H1 (cell line): ENCODE measurements at regions not wholly inside any gene's neighbourhood (a gene's known extent, or its start where the extent isn't known, plus 50 kb on each side); places are given as distances from the start of the nearest gene placed in this dataset.

Source experiments
- CTCF ChIA-PET: fragments of 300-600 bp; sonication (Branson Sonifier 250); formaldehyde crosslinking; loops from one replicate; lab custom pipeline; 2021; ENCODE audit not compliant: partially characterized antibody; lab: Charles Lee
- POLR2A ChIA-PET: fragments of 300-600 bp; sonication (Branson Sonifier 250); formaldehyde crosslinking; loops from one replicate; lab custom pipeline; 2021; ENCODE audit warnings: inconsistent platforms; ENCODE audit not compliant: partially characterized antibody; lab: Charles Lee
- DNase-seq, 2 experiments: peaks; one replicate each; pipeline versions ENCODE4 v3.0.0 to v3.0.0-alpha.2; 2010 to 2022; ENCODE audit warnings: low spot score in 2 of 2, low read depth in 1 of 2, mixed read lengths in 1 of 2
- FAIRE-seq: peaks from 2 replicates; lab custom pipeline; 2011; peaks lifted over from hg19 to GRCh38; lab: Jason Lieb, UNC
- H2AFZ ChIP-seq: 2 replicates; pipeline ENCODE4 v1.8.1; 2012; ENCODE audit warnings: low read length, inconsistent platforms
- H2AK5ac ChIP-seq: 2 replicates; pipeline ENCODE4 v1.6.1; 2013; ENCODE audit warnings: low read depth, low read length
- H2BK120ac ChIP-seq: replicated peaks from 2 replicates; pipeline ENCODE3; 2013; ENCODE audit warnings: low read depth, low read length, inconsistent platforms
- H2BK12ac ChIP-seq: 2 replicates; pipeline ENCODE4 v1.6.1; 2013; ENCODE audit warnings: low read depth, low read length
- H2BK15ac ChIP-seq: 2 replicates; pipeline ENCODE4 v1.6.1; 2013; ENCODE audit warnings: low read length
- H2BK20ac ChIP-seq: 2 replicates; pipeline ENCODE4 v1.6.1; 2013; ENCODE audit warnings: low read length
- H2BK5ac ChIP-seq: 2 replicates; pipeline ENCODE4 v1.6.1; 2013; ENCODE audit warnings: low read depth, low read length
- H3K14ac ChIP-seq: 2 replicates; pipeline ENCODE4 v1.6.1; 2013; ENCODE audit warnings: inconsistent platforms; ENCODE audit not compliant: insufficient read length
- H3K18ac ChIP-seq: 2 replicates; pipeline ENCODE4 v1.6.1; 2013; ENCODE audit warnings: low read length; ENCODE audit errors: extremely low read depth
- H3K23ac ChIP-seq: 2 replicates; pipeline ENCODE4 v1.6.1; 2013; ENCODE audit warnings: inconsistent platforms; ENCODE audit not compliant: insufficient read length
- H3K23me2 ChIP-seq: 2 replicates; pipeline ENCODE4 v1.6.1; 2013; ENCODE audit warnings: low read depth, low read length
- H3K27ac ChIP-seq: 2 replicates; pipeline ENCODE4 v1.6.1; 2011; ENCODE audit warnings: low read depth, low read length, inconsistent platforms
- H3K27me3 ChIP-seq, 4 experiments: replicated peaks in 1 of 4; 1 replicate in 1 of 4; 2 replicates in 3 of 4; pipeline versions ENCODE4 v1.6.1 to v1.8.1; 2011 to 2013; ENCODE audit warnings: low read length in 3 of 4, mild to moderate bottlenecking in 3 of 4, inconsistent platforms in 2 of 4, mixed read lengths in 2 of 4, moderate library complexity in 1 of 4; ENCODE audit not compliant: control insufficient read depth in 3 of 4, insufficient read depth in 3 of 4; ENCODE audit errors: extremely low read depth in 1 of 4
- H3K36me3 ChIP-seq, 4 experiments: 2 replicates each; pipeline versions ENCODE4 v1.6.1 to v1.8.1; 2011 to 2013; ENCODE audit warnings: mild to moderate bottlenecking in 4 of 4, low read length in 3 of 4, moderate library complexity in 2 of 4, control low read depth in 1 of 4, inconsistent platforms in 1 of 4; ENCODE audit not compliant: insufficient read depth in 4 of 4, control insufficient read depth in 2 of 4
- H3K4ac ChIP-seq: replicated peaks from 2 replicates; pipeline ENCODE3; 2013; ENCODE audit warnings: low read length, low read depth, mixed read lengths, inconsistent platforms; ENCODE audit not compliant: insufficient read length
- H3K4me1 ChIP-seq, 4 experiments: replicated peaks in 1 of 4; 1 replicate in 1 of 4; 2 replicates in 3 of 4; pipeline versions ENCODE4 v1.6.1 to v1.8.1; 2011 to 2013; ENCODE audit warnings: low read length in 3 of 4, inconsistent platforms in 2 of 4, mixed read lengths in 1 of 4; ENCODE audit not compliant: insufficient read depth in 4 of 4, control insufficient read depth in 3 of 4
- H3K4me2 ChIP-seq, 2 experiments: 2 replicates each; pipeline versions ENCODE4 v1.6.1 to v1.8.1; 2011 to 2013; ENCODE audit warnings: low read depth in 2 of 2, low read length in 2 of 2, control low read depth in 1 of 2, inconsistent platforms in 1 of 2, mild to moderate bottlenecking in 1 of 2; ENCODE audit not compliant: insufficient read depth in 1 of 2
- H3K4me3 ChIP-seq, 4 experiments: fragments of 200-600, 300-600 bp in 1 of 4; sonication (generic), shearing (Covaris generic), sonication (Bioruptor Twin) in 1 of 4; 2 replicates each; pipeline versions ENCODE4 v1.5.1 to v1.8.1; 2011 to 2016; ENCODE audit warnings: low read length in 4 of 4, low read depth in 3 of 4, control low read depth in 2 of 4, inconsistent platforms in 2 of 4, mild to moderate bottlenecking in 2 of 4, mixed read lengths in 1 of 4, moderate library complexity in 1 of 4; ENCODE audit not compliant: insufficient read depth in 2 of 4; ENCODE audit errors: extremely low read depth in 1 of 4
- H3K56ac ChIP-seq: replicated peaks from 2 replicates; pipeline ENCODE3; 2013; ENCODE audit warnings: low read depth, mild to moderate bottlenecking, mixed read lengths, low read length, inconsistent platforms; ENCODE audit not compliant: insufficient read length
- H3K79me1 ChIP-seq: 2 replicates; pipeline ENCODE4 v1.6.1; 2013; ENCODE audit warnings: low read depth, low read length, control low read depth
- H3K79me2 ChIP-seq, 2 experiments: 2 replicates each; pipeline versions ENCODE4 v1.6.1 to v1.8.1; 2012 to 2013; ENCODE audit warnings: low read length in 2 of 2, mild to moderate bottlenecking in 2 of 2, inconsistent platforms in 1 of 2; ENCODE audit not compliant: insufficient read depth in 2 of 2, control insufficient read depth in 1 of 2
- H3K9ac ChIP-seq, 4 experiments: replicated peaks in 1 of 4; 1 replicate in 1 of 4; 2 replicates in 3 of 4; pipeline versions ENCODE4 v1.6.1 to v1.8.1; 2011 to 2013; ENCODE audit warnings: low read depth in 3 of 4, low read length in 3 of 4, control low read depth in 2 of 4, mild to moderate bottlenecking in 2 of 4, moderate library complexity in 2 of 4, inconsistent platforms in 1 of 4; ENCODE audit errors: extremely low read depth in 1 of 4
- H3K9me3 ChIP-seq, 2 experiments: 2 replicates each; pipeline versions ENCODE4 v1.6.1 to v1.8.1; 2012 to 2013; ENCODE audit warnings: mild to moderate bottlenecking in 2 of 2, moderate library complexity in 2 of 2, control low read depth in 1 of 2, inconsistent platforms in 1 of 2, low read depth in 1 of 2, low read length in 1 of 2, mixed read lengths in 1 of 2; ENCODE audit not compliant: insufficient read depth in 2 of 2
- H4K20me1 ChIP-seq, 2 experiments: replicated peaks in 1 of 2; 2 replicates each; pipeline versions ENCODE3 to v1.8.1; 2011 to 2013; ENCODE audit warnings: inconsistent platforms in 2 of 2, low read length in 2 of 2, mild to moderate bottlenecking in 1 of 2; ENCODE audit not compliant: insufficient read depth in 2 of 2, control insufficient read depth in 1 of 2
- H4K5ac ChIP-seq: 2 replicates; pipeline ENCODE4 v1.6.1; 2013; ENCODE audit warnings: low read length, low read depth, mixed read lengths, inconsistent platforms; ENCODE audit not compliant: insufficient read length
- H4K8ac ChIP-seq: 2 replicates; pipeline ENCODE4 v1.8.0; 2013; ENCODE audit warnings: mild to moderate bottlenecking, moderate library complexity, low read length, inconsistent platforms; ENCODE audit not compliant: insufficient read depth; ENCODE audit errors: extremely low read depth
- H4K91ac ChIP-seq: replicated peaks from 2 replicates; pipeline ENCODE3; 2013; ENCODE audit warnings: low read length, mixed read lengths, inconsistent platforms; ENCODE audit not compliant: insufficient read length
- CBX8 ChIP-seq: fragments of 300-800, 300-1000 bp; sonication (generic); IDR thresholded peaks from 2 replicates; pipeline ENCODE4 v1.7.1; 2016; ENCODE audit warnings: low read depth, low read length, borderline replicate concordance
- CHD1 ChIP-seq: IDR thresholded peaks from 2 replicates; pipeline ENCODE4 v1.6.1; 2012; ENCODE audit warnings: low read depth, low read length, improper control_type of control experiment
- CREB1 ChIP-seq: IDR thresholded peaks from 2 replicates; pipeline ENCODE4 v1.6.1; 2012; ENCODE audit warnings: inconsistent platforms
- EP300 ChIP-seq, 2 experiments: IDR thresholded peaks; 1 replicate in 1 of 2; 2 replicates in 1 of 2; pipeline ENCODE4 v1.6.1; 2011 to 2012; ENCODE audit warnings: low read depth in 2 of 2, low read length in 2 of 2, mild to moderate bottlenecking in 2 of 2, borderline replicate concordance in 1 of 2, inconsistent platforms in 1 of 2, moderate library complexity in 1 of 2
- GABPA ChIP-seq: IDR thresholded peaks from 2 replicates; pipeline ENCODE4 v1.6.1; 2011; ENCODE audit warnings: mild to moderate bottlenecking, low read length, moderate library complexity, borderline replicate concordance; ENCODE audit not compliant: insufficient read depth
- NANOG ChIP-seq: IDR thresholded peaks from 2 replicates; pipeline ENCODE4 v1.6.1; 2011; ENCODE audit warnings: low read length, low read depth, mild to moderate bottlenecking, inconsistent platforms; ENCODE audit not compliant: insufficient read depth, poor library complexity, severe bottlenecking
- NRF1 ChIP-seq: IDR thresholded peaks from 2 replicates; pipeline ENCODE4 v1.6.1; 2011; ENCODE audit warnings: mild to moderate bottlenecking, low read depth, low read length, improper control_type of control experiment
- POU5F1 ChIP-seq: IDR thresholded peaks from 2 replicates; pipeline ENCODE4 v1.6.1; 2011; ENCODE audit warnings: low read depth, mild to moderate bottlenecking, low read length, moderate library complexity
- RNF2 ChIP-seq: fragments of 200-900, 300-1000 bp; sonication (generic); IDR thresholded peaks from 2 replicates; pipeline ENCODE4 v1.7.1; 2016; ENCODE audit warnings: borderline replicate concordance, low read depth, mild to moderate bottlenecking, antibody characterized with exemption, low read length; ENCODE audit not compliant: poor library complexity, severe bottlenecking; ENCODE audit errors: missing control alignments
- SP1 ChIP-seq: IDR thresholded peaks from 2 replicates; pipeline ENCODE4 v1.6.1; 2011; ENCODE audit warnings: low read depth, low read length
- SRF ChIP-seq: IDR thresholded peaks from 2 replicates; pipeline ENCODE4 v1.6.1; 2011; ENCODE audit warnings: mild to moderate bottlenecking, low read depth, low read length, moderate library complexity
- TEAD4 ChIP-seq: IDR thresholded peaks from 2 replicates; pipeline ENCODE4 v1.6.1; 2012; ENCODE audit warnings: low read depth, low read length, inconsistent platforms, mixed read lengths
- WGBS, 2 experiments: shearing (Covaris generic) in 1 of 2; methylation state at CpG; one replicate each; pipeline versions ENCODE4 v1.1.6 to v1.1.7; 2013 to 2015; ENCODE audit warnings: low lambda C conversion rate in 2 of 2, mixed read lengths in 2 of 2, inconsistent platforms in 1 of 2, low coverage in 1 of 2, missing lambda C conversion rate in 1 of 2; ENCODE audit not compliant: insufficient replicate concordance in 2 of 2, insufficient coverage in 1 of 2, insufficient read length in 1 of 2; ENCODE audit errors: extremely low coverage in 1 of 2, missing lambda C conversion rate in 1 of 2; 5-methylcytosine and 5-hydroxymethylcytosine counted together

DNA sequence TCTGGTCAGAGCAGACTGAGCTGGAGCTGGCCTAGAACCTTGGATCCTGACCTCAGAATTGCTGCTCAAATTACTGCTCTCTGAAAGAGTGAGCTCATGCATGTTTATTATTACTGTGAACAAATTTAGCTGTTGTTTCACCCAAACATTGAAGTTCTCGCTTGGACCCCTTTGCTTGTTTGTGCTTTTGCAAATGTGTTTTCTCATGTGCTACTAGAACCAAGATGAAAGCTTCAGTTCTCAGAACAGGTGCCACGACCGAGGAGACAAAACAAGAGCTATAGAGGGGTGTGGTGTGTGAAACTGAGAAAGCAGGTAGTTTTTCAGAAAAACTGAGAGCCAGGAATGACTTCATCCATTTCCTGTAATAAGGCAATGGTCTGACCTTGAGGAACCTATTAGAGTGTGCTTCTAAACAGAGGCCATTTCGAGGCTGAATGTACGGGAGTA is 50.0 kb upstream of the ESR1 start:
- Histone ChIP-seq H2BK20ac (no peak overlapping the region), H2BK5ac (no peak overlapping the region), H2BK15ac (no peak overlapping the region), H3K4ac (no peak overlapping the region), H3K56ac (no peak overlapping the region), H2BK12ac (no peak overlapping the region), H4K5ac (no peak overlapping the region), H3K9ac (no peak overlapping the region), H4K91ac (no peak overlapping the region), H3K23ac (no peak overlapping the region), H3K18ac (no peak overlapping the region), H3K36me3 (no peaks in the 10 kb centered on the region), H4K8ac (no peak overlapping the region), H2AFZ (no peak overlapping the region; the same call in 1 of the 2 replicates), H3K4me3 (no peak overlapping the region), H3K4me1 (no peaks in the 10 kb centered on the region), H3K9me3 (no peaks in the 10 kb centered on the region), H3K27ac (no peak overlapping the region), H3K14ac (no peak overlapping the region), H2AK5ac (no peak overlapping the region), H3K23me2 (no peaks in the 10 kb centered on the region), H3K79me1 (no peaks in the 10 kb centered on the region), H3K27me3 (peaks cover 0 to 1% (median 0%) of the 10 kb centered on the region in 4 experiments; a peak in 1 of 7 replicates), H4K20me1 (no peaks in the 10 kb centered on the region), H2BK120ac (no peak overlapping the region), H3K79me2 (no peaks in the 10 kb centered on the region), H3K4me2 (no peak overlapping the region)
- TF ChIP-seq GABPA (no peak), POU5F1 (no peak), NRF1 (no peak), CHD1 (no peak), CREB1 (no peak), SP1 (no peak), NANOG (no peak), CBX8 (no peak), EP300 (IDR thresholded peaks at IDR 0.05; ENCODE audit: borderline replicate concordance in 1 of 2, low read depth in 2 of 2, low read length in 2 of 2) (no peak), TEAD4 (no peak), RNF2 (no peak), SRF (no peak)
- CTCF ChIA-PET = interaction anchor here (1.0 to 1.7 kb wide), 3 partner anchors 8 to 82 kb away, joined by 5 to 8 read pairs (median 6); no protein-coding TSS in a partner anchor
- DNase-seq = no peak
- POLR2A ChIA-PET = no interaction called here
- 88% methylated on average over 5 of the region's 5 CpGs; no CpG with 5 or more reads in 1 of the 2 experiments for WGBS, 2 experiments
- no peak for FAIRE-seq
